ENCODE measurements at regions not wholly inside any gene's neighbourhood (a gene's known extent, or its start where the extent isn't known, plus 50 kb on each side); places are given as distances from the start of the nearest gene placed in this dataset.
"Not testable (repeated sequence)": the region's sequence is repeated elsewhere in the genome, so short reads cannot be mapped to it uniquely, and the experiment has no call there.

DNA sequence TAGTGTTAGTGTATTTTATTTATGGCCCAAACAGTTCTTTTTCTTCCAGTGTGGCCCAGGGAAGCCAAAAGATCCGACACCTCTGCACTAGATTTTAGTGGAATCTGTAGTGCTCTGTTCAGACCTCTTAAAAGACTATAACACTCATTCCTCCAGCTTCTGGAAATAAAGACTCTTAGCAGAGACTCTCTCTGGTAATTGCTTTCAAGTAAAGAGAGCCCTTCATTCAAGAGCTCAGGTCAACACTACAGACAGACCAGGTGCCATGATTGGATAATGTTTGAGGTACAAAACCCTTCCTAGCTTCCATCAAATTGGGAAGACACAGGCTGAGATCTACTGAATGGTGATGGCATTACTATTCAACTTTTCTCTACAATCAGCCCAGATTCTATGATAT, 255.8 kb downstream of the PRDM9 start:
- TF ChIP-seq, protein P1, sequence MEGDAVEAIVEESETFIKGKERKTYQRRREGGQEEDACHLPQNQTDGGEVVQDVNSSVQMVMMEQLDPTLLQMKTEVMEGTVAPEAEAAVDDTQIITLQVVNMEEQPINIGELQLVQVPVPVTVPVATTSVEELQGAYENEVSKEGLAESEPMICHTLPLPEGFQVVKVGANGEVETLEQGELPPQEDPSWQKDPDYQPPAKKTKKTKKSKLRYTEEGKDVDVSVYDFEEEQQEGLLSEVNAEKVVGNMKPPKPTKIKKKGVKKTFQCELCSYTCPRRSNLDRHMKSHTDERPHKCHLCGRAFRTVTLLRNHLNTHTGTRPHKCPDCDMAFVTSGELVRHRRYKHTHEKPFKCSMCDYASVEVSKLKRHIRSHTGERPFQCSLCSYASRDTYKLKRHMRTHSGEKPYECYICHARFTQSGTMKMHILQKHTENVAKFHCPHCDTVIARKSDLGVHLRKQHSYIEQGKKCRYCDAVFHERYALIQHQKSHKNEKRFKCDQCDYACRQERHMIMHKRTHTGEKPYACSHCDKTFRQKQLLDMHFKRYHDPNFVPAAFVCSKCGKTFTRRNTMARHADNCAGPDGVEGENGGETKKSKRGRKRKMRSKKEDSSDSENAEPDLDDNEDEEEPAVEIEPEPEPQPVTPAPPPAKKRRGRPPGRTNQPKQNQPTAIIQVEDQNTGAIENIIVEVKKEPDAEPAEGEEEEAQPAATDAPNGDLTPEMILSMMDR (IDR thresholded peaks at IDR 0.05; ENCODE audit: insufficient read depth, low read depth, low read length), result no peak
- no peaks in the 10 kb centered on the region for H3K36me3 ChIP-seq (ENCODE audit: control insufficient read depth, insufficient read depth, low read length)
- H3K27me3 ChIP-seq (ENCODE audit: control insufficient read depth, insufficient read depth, low read length), result no peaks in the 10 kb centered on the region
- ChIA-PET POLR2A (no interaction called here), CTCF (no interaction called here)
- no peak overlapping the region for H3K4me3 ChIP-seq (ENCODE audit: low read depth, low read length)
- no peak for DNase-seq (ENCODE audit: low read depth)

DNA sequence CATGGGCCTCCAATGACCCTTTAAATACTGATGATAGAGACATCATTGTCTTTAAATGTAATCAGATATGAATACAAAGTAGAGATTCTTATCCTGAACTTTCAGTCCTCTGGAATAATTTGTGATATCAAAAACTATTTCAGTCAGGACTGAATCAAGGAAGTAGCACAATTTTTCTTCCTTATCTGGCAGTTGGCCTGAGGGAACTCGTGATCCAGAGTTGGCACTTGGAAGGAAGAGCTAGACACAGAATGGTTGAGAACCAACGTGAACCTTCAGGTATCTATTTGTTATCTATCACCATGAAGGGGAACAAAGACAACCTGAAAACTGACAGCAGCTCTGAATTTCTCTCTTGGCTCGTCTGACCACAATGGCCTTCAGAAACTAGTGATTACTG, 269.3 kb downstream of the PRDM9 start:
- Histone ChIP-seq H3K27me3 (ENCODE audit: control insufficient read depth, insufficient read depth, low read length) (no peaks in the 10 kb centered on the region), H3K36me3 (ENCODE audit: control insufficient read depth, insufficient read depth, low read length) (no peaks in the 10 kb centered on the region), H3K4me3 (ENCODE audit: low read depth, low read length) (no peak overlapping the region)
- TF ChIP-seq, protein P1 (IDR thresholded peaks at IDR 0.05; ENCODE audit: insufficient read depth, low read depth, low read length), result no peak
- POLR2A ChIA-PET, result no interaction called here
- DNase-seq (ENCODE audit: low read depth), result no peak
- CTCF ChIA-PET, result no interaction called here

DNA sequence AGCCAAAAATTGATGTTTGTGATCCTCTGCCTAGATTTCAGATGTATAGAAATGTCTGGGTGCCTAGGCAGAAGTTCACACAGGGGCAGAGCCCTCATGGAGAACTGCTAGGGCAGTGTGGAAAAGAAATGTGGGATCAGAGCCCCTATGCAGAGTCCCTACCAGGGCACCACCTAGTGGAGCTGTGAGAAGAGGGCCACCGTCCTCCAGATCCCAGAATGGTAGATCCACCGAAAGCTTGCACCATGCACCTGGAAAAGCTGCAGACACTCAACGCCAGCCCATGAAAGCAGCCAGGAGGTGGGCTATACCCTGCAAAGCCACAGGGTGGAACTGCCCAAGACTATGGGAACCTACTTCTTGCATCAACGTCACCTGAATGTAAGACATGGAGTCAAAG, 292.9 kb downstream of the PRDM9 start:
- DNase-seq (ENCODE audit: low read depth); POLR2A ChIA-PET; H3K36me3 ChIP-seq (ENCODE audit: control insufficient read depth, insufficient read depth, low read length); H3K27me3 ChIP-seq (ENCODE audit: control insufficient read depth, insufficient read depth, low read length); H3K4me3 ChIP-seq (ENCODE audit: low read depth, low read length): not testable (repeated sequence)
- CTCF ChIA-PET, result interaction anchor here (0.6 kb wide), 1 partner anchor 39 kb away, joined by 3 read pairs; no protein-coding TSS in a partner anchor

DNA sequence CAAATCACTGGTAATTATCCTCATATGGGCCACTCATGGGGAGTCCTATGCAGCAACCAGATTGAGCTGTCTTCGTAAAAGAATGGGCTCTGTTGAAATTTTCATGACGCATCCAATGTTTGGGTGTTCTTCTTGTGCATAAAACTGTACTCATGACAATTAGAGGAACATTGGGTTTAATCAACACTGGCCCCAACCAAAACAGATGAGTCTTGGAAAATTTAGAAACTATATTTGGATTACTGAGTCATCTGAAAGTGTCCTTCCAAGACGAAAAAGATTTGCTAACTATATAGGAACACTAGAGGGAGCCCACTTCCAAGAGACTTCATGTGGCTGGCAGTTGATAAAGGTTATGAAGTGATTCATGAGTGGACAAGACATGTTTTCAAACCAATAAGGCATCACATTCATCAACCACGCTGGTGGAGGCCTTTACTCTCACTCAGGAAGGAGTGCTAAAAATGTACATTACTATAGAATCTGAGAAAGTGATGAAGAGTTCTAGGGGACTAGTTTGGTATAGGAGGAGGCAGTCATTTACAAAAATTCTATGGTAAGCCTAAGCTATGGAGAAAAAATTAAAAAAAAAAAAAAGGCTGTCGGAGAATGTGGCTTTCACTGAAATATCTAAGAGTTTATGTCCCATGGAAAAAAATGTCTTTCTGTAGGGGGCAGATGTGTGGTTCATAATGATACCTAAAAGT, 313.5 kb downstream of the PRDM9 start:
- TF ChIP-seq, protein P1 (IDR thresholded peaks at IDR 0.05; ENCODE audit: insufficient read depth, low read depth, low read length), result 0 out of 2 replicates have a peak, but pooled peaks have one; percentile 1
- DNase-seq (ENCODE audit: low read depth), result no peak
- H3K36me3 ChIP-seq (ENCODE audit: control insufficient read depth, insufficient read depth, low read length), result no peaks in the 10 kb centered on the region
- no peak overlapping the region for H3K4me3 ChIP-seq (ENCODE audit: low read depth, low read length)
- ChIA-PET POLR2A (no interaction called here), CTCF (no interaction called here)
- no peaks in the 10 kb centered on the region for H3K27me3 ChIP-seq (ENCODE audit: control insufficient read depth, insufficient read depth, low read length)

DNA sequence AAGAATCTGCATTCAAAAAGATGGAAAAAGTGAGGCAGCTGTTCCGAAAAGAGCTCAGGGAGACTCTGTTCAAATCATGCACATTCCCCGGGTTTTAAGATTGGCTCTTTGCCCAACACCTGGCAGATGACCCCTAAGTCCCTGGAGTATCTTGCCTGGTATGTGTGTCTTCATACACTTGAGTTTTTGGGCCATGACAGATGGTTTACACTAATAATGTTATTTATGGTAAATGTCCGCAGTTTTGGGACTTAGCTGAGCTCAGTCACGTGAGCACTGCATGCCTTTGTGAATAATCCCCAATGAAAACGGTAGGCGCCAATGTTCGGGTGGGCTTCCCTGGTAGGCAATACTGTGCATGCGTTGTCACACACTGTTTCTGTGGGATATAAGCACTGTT, 316.1 kb downstream of the PRDM9 start:
- TF ChIP-seq, protein P1 (IDR thresholded peaks at IDR 0.05; ENCODE audit: insufficient read depth, low read depth, low read length), result no peak
- CTCF ChIA-PET, result interaction anchor here (1.9 kb wide), 1 partner anchor 10 kb away, joined by 4 read pairs; no protein-coding TSS in a partner anchor
- POLR2A ChIA-PET, result no interaction called here
- H3K36me3 ChIP-seq (ENCODE audit: control insufficient read depth, insufficient read depth, low read length), result no peaks in the 10 kb centered on the region
- no peak overlapping the region for H3K4me3 ChIP-seq (ENCODE audit: low read depth, low read length)
- DNase-seq (ENCODE audit: low read depth), result no peak
- no peaks in the 10 kb centered on the region for H3K27me3 ChIP-seq (ENCODE audit: control insufficient read depth, insufficient read depth, low read length)

DNA sequence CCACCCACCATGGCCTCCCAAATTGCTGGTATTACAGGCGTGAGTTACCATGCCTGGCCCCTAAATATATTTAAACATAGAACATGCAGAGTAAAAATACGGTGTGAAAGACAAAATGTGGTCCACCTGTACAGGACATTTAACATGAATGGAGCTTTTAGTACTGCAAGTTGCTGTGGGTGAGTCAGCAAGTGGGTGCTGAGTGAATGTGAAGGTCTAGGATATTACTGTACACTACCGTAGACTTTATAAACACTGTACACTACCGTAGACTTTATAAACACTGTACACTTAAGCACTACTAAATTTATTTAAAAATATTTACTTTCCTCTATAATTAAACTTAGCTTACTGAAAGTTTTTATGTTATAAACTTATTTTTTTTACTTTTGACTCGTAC, 317.8 kb downstream of the PRDM9 start:
- CTCF ChIA-PET, result no interaction called here
- POLR2A ChIA-PET, result no interaction called here
- TF ChIP-seq, protein P1 (IDR thresholded peaks at IDR 0.05; ENCODE audit: insufficient read depth, low read depth, low read length), result no peak
- H3K27me3 ChIP-seq (ENCODE audit: control insufficient read depth, insufficient read depth, low read length), result no peaks in the 10 kb centered on the region
- H3K36me3 ChIP-seq (ENCODE audit: control insufficient read depth, insufficient read depth, low read length), result no peaks in the 10 kb centered on the region
- DNase-seq (ENCODE audit: low read depth), result no peak
- H3K4me3 ChIP-seq (ENCODE audit: low read depth, low read length), result no peak overlapping the region
